GM12875 (cell line): ENCODE measurements at regions not wholly inside any gene's neighbourhood (a gene's known extent, or its start where the extent isn't known, plus 50 kb on each side); places are given as distances from the start of the nearest gene placed in this dataset.

Source experiments
- H3K4me3 ChIP-seq: one replicate; pipeline ENCODE4 v1.5.1; 2011; ENCODE audit warnings: low read depth, low read length, control low read depth
- TF ChIP-seq, protein P1 (sequence below): IDR thresholded peaks from 2 replicates; pipeline ENCODE4 v1.5.1; 2011; ENCODE audit warnings: low read depth, mild to moderate bottlenecking, control low read depth, inconsistent platforms, low read length, moderate library complexity, borderline replicate concordance; ENCODE audit not compliant: insufficient read depth

DNA sequence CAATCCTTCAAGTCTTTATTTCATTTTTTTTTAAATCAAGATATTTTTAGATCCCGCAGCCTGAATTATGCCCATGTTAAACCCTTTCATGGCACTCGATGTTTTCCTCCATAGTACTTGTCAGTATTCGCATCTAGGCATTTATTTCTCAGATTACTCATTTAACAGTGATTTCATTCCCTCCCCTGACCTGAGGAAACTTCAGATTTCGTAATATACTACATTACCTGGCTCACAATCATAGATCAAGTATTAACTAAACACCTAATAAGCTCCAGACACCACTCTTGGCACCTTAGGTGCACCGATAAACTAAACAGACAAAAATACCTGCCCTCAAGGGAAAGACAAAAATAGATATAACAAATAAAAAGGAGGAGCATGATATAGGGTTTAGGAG, 413.2 kb upstream of the GJE1 start:
- no peak overlapping the region for H3K4me3 ChIP-seq
- TF ChIP-seq, protein P1, sequence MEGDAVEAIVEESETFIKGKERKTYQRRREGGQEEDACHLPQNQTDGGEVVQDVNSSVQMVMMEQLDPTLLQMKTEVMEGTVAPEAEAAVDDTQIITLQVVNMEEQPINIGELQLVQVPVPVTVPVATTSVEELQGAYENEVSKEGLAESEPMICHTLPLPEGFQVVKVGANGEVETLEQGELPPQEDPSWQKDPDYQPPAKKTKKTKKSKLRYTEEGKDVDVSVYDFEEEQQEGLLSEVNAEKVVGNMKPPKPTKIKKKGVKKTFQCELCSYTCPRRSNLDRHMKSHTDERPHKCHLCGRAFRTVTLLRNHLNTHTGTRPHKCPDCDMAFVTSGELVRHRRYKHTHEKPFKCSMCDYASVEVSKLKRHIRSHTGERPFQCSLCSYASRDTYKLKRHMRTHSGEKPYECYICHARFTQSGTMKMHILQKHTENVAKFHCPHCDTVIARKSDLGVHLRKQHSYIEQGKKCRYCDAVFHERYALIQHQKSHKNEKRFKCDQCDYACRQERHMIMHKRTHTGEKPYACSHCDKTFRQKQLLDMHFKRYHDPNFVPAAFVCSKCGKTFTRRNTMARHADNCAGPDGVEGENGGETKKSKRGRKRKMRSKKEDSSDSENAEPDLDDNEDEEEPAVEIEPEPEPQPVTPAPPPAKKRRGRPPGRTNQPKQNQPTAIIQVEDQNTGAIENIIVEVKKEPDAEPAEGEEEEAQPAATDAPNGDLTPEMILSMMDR, result no peak

DNA sequence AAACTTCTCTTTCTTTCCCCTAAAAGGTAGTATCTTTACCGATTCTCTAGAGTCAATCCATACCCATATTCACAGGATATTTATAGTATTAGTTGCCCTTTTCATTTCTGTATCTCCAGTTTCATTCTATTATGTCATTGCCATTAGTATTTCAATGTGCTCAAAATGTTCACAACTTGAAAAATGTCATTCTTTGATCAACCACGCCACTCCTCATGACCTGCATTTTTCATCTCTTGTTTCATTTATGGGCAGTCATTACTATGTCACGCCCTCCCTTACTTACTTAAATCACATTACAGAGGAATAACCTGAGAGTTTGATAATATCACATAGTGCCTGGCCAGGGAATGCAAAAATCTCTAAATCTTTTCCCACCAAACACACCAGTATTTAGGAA, 427.3 kb upstream of the GJE1 start:
- H3K4me3 ChIP-seq, result no peak overlapping the region
- TF ChIP-seq, protein P1, result no peak

DNA sequence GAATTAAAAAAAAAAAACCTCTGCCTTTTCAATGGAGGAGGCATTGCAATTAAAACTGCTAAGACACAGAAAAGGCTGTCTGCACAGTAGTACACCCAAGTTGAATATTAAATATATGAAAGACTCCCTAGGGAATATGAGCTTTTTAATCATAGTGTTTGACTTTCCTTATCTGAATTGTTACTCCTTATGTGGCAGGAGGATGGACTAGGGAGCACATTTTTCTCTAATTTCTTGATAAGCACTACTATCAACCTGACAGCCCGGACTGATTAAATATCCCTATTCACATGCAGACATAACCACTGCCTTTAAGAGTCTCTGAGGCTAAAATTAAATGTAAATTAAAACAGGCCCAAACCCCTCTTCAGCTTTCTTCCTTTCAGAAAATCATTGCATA, 428.6 kb upstream of the GJE1 start:
- no peak overlapping the region for H3K4me3 ChIP-seq
- TF ChIP-seq, protein P1, result no peak

DNA sequence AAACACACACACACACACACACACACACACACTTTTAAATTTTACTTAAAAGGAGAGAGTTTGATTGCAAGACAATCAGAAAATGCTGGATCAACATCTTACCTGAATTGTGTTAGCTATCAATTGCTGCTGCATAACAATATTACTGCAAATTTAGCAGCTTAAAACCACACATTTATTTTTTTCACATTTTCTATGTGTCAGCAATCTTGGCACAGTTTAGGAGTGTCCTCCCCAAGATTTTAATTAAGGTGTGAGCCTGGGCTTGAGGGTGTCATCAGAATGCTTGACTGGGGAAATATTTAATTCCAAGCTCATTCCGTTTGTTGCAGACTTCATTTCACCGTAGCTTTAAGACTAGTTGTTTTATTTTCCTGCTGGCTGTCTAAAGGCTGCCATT, 431.0 kb upstream of the GJE1 start:
- TF ChIP-seq, protein P1, result no peak
- H3K4me3 ChIP-seq, result no peak overlapping the region

DNA sequence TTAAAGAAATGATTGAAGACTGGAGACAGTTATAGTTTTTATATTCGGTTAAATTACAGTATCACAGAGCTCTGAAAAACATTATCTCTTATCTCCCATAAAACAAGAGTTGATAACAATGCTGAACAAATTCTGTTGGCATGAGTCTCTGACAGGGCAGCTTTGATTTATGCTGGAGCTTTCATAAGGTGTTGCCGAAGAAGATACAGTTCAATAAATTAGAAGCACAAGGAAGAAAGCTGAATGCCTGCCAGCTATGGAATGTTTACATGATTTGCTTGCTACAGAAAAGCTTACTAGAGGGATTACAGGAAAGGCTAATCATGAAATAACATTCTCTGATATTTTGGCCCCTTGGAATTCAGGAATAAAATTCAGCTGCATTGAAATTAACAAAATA, 431.9 kb upstream of the GJE1 start:
- H3K4me3 ChIP-seq, result no peak overlapping the region
- TF ChIP-seq, protein P1, result no peak

DNA sequence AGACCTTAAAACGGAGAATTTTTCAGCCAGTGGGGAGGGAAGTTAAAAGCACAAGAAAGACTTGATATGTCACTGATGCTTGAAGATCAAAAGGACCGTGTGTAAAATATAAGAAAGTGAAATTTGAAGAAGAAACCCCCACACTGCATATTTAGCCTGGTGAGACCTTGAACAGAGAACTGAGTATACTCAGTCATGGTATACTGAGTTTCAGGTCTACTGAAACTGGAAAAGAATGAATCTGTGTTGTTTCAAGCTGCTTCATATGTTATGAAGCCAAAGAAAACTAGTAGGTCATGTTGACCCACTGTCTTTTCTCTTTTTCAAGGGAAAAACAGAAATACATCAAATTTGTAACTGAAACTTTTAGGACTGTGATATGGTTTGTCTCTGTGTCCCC, 443.8 kb upstream of the GJE1 start:
- TF ChIP-seq, protein P1, result no peak
- H3K4me3 ChIP-seq, result no peak overlapping the region

DNA sequence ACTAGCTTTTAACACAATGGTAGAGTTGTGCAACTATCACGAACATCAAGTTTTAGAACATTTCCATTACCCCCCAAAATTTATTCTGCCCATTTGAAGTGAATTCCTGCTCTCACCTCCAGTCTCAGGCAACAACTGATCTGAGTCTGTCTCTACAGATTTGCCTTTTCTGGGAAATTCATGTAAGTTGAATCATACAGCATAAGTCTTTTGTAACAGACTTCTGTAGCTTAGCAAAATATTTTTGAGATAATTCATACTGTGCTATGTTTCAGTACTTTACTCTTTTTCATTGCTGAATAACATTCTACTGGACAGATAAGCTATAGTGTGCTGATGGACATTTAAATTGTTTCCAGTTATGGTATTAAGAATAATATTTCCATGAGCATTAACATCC, 447.3 kb upstream of the GJE1 start:
- TF ChIP-seq, protein P1, result no peak
- H3K4me3 ChIP-seq, result no peak overlapping the region
